Osteocyte (in vitro differentiated cells): ENCODE measurements at regions not wholly inside any gene's neighbourhood (a gene's known extent, or its start where the extent isn't known, plus 50 kb on each side); places are given as distances from the start of the nearest gene placed in this dataset.

Experiments
- DNase-seq: peaks from one replicate; pipeline ENCODE4 v3.0.0; 2021; ENCODE audit warnings: mixed read lengths; ENCODE audit not compliant: unreplicated experiment; ENCODE audit errors: extremely low spot score
- H3K27ac Mint-ChIP-seq: one replicate; pipeline ENCODE4 v1.8.0; 2021; ENCODE audit warnings: mild to moderate bottlenecking, mixed read lengths; ENCODE audit not compliant: unreplicated experiment
- H3K27me3 Mint-ChIP-seq: one replicate; pipeline ENCODE4 v1.8.0; 2021; ENCODE audit warnings: mixed read lengths; ENCODE audit not compliant: unreplicated experiment
- H3K36me3 Mint-ChIP-seq: one replicate; pipeline ENCODE4 v1.8.0; 2021; ENCODE audit warnings: mixed read lengths; ENCODE audit not compliant: unreplicated experiment
- H3K4me1 Mint-ChIP-seq: one replicate; pipeline ENCODE4 v1.8.0; 2021; ENCODE audit warnings: mixed read lengths; ENCODE audit not compliant: unreplicated experiment
- H3K4me3 Mint-ChIP-seq: one replicate; pipeline ENCODE4 v1.8.0; 2021; ENCODE audit warnings: mild to moderate bottlenecking, moderate library complexity, mixed read lengths; ENCODE audit not compliant: unreplicated experiment
- H3K9me3 Mint-ChIP-seq: one replicate; pipeline ENCODE4 v1.8.0; 2021; ENCODE audit warnings: mixed read lengths; ENCODE audit not compliant: unreplicated experiment
- TF ChIP-seq, protein P1 (sequence below): fragments of 200-600 bp; sonication (generic); IDR thresholded peaks from 2 replicates; pipeline ENCODE4 v1.5.0; 2021; ENCODE audit warnings: antibody characterized with exemption, mild to moderate bottlenecking, moderate library complexity

DNA sequence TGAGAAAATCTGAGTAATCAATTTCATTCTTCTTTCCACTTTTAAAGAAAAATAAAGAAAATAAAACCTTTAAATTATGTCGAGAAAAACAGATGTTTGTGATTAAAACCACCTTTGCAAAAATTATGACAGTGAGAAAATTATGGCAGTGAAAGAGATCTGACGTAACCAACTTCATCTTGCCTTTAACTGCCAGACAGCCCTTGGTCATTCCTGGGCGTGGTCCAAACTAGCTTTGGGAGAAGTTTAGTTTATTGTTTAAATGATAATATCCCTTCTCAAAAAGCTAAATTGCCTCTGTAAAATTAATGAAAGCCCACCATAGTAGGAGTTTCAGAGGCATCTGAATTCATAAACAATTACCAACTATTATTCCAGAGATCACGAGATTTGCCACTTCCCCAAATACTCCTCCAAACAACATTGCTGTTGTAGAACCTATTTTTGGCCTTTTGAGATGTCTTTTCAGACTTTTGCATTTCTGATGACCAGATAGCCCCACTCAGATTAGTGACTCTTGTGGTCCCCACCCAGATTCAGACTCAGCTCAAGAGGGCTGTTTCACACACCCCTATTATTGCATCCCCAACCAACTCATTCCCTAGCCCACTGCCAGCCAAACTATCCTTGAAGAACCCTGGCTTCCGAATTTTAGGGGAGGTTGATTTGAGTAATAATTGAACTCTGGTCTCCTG, 664.4 kb upstream of the CBLB start:
- Mint-ChIP-seq H3K36me3 (peaks cover 6% of the 10 kb centered on the region), H3K4me3 (no peak overlapping the region), H3K27ac (no peak overlapping the region), H3K9me3 (peaks cover 30% of the 10 kb centered on the region), H3K4me1 (no peaks in the 10 kb centered on the region), H3K27me3 (no peaks in the 10 kb centered on the region)
- TF ChIP-seq, protein P1, sequence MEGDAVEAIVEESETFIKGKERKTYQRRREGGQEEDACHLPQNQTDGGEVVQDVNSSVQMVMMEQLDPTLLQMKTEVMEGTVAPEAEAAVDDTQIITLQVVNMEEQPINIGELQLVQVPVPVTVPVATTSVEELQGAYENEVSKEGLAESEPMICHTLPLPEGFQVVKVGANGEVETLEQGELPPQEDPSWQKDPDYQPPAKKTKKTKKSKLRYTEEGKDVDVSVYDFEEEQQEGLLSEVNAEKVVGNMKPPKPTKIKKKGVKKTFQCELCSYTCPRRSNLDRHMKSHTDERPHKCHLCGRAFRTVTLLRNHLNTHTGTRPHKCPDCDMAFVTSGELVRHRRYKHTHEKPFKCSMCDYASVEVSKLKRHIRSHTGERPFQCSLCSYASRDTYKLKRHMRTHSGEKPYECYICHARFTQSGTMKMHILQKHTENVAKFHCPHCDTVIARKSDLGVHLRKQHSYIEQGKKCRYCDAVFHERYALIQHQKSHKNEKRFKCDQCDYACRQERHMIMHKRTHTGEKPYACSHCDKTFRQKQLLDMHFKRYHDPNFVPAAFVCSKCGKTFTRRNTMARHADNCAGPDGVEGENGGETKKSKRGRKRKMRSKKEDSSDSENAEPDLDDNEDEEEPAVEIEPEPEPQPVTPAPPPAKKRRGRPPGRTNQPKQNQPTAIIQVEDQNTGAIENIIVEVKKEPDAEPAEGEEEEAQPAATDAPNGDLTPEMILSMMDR, result no peak
- DNase-seq, result no peak

DNA sequence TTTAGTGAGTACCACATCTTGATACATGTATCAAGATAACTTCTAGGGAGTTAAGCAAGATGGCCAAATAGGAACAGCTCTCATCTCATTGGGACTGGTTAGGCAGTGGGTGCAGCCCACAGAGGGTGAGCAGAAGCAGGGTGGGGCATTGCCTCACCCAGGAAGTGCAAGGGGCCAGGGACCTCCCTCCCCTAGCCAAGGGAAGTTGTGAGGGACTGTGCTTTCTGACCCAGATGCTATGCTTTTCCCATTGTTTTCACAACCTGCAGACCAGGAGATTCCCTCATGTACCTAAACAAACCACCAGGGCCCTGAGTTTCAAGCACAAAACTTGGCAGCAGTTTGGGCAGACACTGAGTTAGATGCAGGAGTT, 665.0 kb upstream of the CBLB start:
- DNase-seq, result no peak

DNA sequence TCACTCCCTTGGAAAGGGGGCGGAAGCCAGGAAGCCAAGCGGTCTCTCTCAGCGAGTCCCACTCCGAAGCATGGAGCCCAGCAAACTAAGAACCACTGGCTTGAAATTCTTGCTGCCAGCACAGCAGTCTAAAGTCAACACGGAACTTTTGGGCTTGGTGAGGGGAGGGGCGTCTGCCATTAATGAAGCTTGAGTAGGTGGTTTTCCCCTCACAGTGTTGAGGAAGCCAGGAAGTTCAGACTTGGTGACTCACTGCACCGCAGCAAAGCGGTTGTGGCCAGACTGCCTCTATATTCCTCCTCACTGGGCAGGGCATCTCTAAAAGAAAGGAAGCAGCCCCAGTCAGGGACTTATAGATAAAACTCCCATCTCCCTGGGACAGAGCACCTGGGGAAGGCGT, 665.4 kb upstream of the CBLB start:
- no peaks in the 10 kb centered on the region for H3K27me3 Mint-ChIP-seq
- no peak overlapping the region for H3K27ac Mint-ChIP-seq
- TF ChIP-seq, protein P1, result no peak
- no peak for DNase-seq
- H3K36me3 Mint-ChIP-seq, result peaks cover 6% of the 10 kb centered on the region
- no peak overlapping the region for H3K4me3 Mint-ChIP-seq
- H3K4me1 Mint-ChIP-seq, result no peaks in the 10 kb centered on the region
- peaks cover 35% of the 10 kb centered on the region for H3K9me3 Mint-ChIP-seq

More for the DNA sequence above, 665.0 kb upstream of the CBLB start:
- Mint-ChIP-seq H3K4me3 (no peak overlapping the region), H3K27ac (no peak overlapping the region), H3K9me3 (peaks cover 35% of the 10 kb centered on the region), H3K27me3 (no peaks in the 10 kb centered on the region), H3K36me3 (peaks cover 6% of the 10 kb centered on the region), H3K4me1 (no peaks in the 10 kb centered on the region)
- TF ChIP-seq, protein P1, result no peak

DNA sequence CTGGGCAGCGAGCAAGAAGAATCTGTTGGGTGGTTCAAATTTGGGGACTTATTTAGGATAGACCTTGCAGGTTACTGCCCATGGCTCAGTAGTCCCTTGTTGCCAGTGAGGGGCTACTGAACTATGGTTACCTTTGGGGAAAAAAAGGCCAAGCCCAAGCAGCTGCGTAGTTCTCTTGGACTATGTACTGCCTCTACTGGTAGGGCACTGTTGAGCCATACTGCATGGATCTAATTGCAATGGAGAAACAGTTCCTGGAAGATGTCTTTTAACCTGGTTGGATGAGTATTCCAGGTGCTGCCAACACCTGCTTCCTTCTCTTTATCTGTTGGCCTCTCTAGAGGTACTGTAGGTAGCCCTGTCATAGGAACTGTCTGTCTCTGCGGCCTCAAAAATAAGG, 671.9 kb upstream of the CBLB start:
- no peak overlapping the region for H3K4me3 Mint-ChIP-seq
- no peaks in the 10 kb centered on the region for H3K27me3 Mint-ChIP-seq
- peaks cover 6% of the 10 kb centered on the region for H3K36me3 Mint-ChIP-seq
- peaks cover 7% of the 10 kb centered on the region for H3K4me1 Mint-ChIP-seq
- no peak for DNase-seq
- no peak overlapping the region for H3K27ac Mint-ChIP-seq
- TF ChIP-seq, protein P1, result no peak
- peaks cover 27% of the 10 kb centered on the region for H3K9me3 Mint-ChIP-seq

DNA sequence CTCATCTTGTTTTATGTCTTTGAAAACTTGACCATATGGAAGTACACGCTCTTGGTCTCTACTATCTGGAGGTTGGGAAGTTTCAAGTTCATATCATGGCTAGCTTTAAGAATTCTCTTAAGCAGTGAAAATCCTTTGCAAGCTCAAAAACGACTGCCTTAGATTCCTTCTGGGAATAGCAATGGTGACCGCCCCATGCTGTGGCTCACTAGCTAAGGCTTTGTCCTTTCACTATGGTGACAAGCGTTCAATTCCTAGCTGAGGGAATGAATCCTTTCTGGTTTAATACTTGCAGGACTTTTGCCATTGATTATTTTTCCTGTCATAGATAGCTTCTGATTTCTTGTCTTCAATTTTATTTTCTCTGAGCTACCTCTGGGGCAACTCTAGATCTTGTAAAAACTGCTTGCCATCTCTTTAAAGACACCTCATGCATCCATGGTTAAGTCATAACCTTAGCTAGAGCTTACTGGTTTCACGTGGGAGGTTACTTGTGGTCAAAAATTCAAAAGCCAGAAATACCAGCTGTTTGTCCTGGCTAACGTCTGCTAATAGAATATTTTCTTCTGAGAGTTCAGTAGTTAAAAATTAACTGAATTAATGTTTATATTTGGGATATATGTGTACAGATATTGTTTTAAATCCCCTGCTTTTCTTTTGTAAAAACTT, 673.4 kb upstream of the CBLB start:
- H3K4me3 Mint-ChIP-seq, result no peak overlapping the region
- H3K27me3 Mint-ChIP-seq, result no peaks in the 10 kb centered on the region
- H3K27ac Mint-ChIP-seq, result no peak overlapping the region
- H3K4me1 Mint-ChIP-seq, result peaks cover 7% of the 10 kb centered on the region
- H3K36me3 Mint-ChIP-seq, result no peaks in the 10 kb centered on the region
- no peak for DNase-seq
- TF ChIP-seq, protein P1, result no peak
- H3K9me3 Mint-ChIP-seq, result peaks cover 20% of the 10 kb centered on the region
